ENCODE measurements at regions not wholly inside any gene's neighbourhood (a gene's known extent, or its start where the extent isn't known, plus 50 kb on each side); places are given as distances from the start of the nearest gene placed in this dataset.
"Not testable (repeated sequence)": the region's sequence is repeated elsewhere in the genome, so short reads cannot be mapped to it uniquely, and the experiment has no call there.

DNA sequence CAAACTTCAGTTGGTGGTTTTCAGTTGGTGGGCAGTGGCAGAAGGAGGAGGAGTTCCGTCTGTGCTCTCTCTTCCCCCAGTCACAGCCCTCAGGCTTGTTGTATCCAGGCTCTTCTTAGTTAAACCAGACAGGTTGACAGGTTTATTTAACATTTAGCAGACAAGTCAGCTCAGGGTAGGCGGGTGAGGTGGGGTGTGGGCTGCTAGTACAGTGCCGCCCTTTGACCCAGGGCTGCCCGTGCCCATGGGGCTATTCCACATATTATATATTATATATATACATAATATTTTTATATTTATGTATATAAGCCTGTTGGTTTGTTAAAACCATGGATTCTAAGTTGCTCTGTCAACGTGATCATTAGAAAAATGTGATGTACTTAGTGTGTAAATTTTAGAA lies 1740.6 kb upstream of the DEFB115 start:
- not testable (repeated sequence) for H3K36me3 Mint-ChIP-seq; H3K4me1 Mint-ChIP-seq; ATAC-seq; H3K4me3 Mint-ChIP-seq; H3K27ac Mint-ChIP-seq; DNase-seq (ENCODE audit: low spot score in 2 of 2)
- H3K9me3 Mint-ChIP-seq, result peaks cover 26% of the 10 kb centered on the region

DNA sequence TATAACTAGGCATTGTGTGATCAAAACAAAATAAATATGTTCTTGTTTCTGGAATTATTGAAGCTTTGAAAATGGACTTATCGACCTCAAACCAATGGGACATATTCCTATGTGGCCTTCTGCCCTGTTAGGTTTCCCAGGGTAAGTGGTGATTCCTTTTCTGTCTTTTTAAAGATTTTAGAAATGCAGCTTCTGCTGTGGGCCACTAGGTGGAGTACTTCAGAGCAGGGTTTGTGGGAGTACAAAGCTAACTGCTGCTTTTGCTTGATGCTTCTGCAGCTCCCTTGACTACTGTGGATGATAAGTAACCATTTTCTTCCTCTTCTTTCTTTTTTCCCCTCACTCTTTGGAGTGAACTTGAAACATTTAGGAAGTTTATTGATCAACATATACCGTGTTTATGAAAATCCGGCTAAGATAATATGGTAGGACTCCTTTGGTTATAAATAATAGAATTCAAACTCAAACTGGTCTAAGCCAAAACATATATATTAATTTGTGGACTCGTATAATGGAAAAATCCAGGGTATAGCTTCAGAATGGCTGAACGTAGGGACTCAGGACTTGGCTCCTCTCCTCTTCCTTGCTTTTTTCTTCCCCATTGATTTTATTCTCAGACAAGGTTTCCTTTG lies 1737.7 kb upstream of the DEFB115 start:
- peaks cover 19% of the 10 kb centered on the region for H3K9me3 Mint-ChIP-seq
- not testable (repeated sequence) for H3K36me3 Mint-ChIP-seq; H3K27ac Mint-ChIP-seq; H3K4me1 Mint-ChIP-seq; DNase-seq (ENCODE audit: low spot score in 2 of 2); ATAC-seq; H3K4me3 Mint-ChIP-seq

DNA sequence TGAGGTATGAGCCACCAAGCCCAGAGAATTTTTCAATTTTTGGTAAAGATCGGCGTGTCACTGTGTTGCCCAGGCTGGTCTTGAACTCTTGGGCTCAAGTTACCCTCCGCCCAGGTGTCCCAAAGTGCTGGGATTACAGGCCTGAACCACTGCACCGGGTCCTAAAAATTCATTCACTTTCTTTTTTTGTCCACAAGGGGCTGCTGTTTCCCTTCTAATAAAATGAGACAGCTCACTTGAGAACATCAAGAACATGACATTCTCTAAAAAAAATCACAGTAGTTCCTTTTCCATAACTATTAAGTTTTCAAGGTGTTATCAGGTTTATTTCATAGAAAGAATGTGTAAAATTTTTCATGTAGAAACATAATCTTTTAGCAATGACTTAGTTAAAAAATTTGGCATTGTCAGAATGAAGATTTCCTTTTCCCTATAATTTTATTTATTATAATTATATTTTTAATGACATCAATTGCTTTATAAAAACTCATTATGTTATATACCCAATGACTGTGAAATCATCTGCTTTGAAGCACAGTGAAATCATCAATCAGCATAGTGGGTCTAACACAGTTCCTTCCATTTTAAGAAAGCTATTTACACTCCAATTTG lies 1723.8 kb upstream of the DEFB115 start:
- DNase-seq (ENCODE audit: low spot score in 2 of 2); ATAC-seq; H3K4me3 Mint-ChIP-seq; H3K9me3 Mint-ChIP-seq; H3K36me3 Mint-ChIP-seq; H3K4me1 Mint-ChIP-seq; H3K27ac Mint-ChIP-seq: not testable (repeated sequence)

DNA sequence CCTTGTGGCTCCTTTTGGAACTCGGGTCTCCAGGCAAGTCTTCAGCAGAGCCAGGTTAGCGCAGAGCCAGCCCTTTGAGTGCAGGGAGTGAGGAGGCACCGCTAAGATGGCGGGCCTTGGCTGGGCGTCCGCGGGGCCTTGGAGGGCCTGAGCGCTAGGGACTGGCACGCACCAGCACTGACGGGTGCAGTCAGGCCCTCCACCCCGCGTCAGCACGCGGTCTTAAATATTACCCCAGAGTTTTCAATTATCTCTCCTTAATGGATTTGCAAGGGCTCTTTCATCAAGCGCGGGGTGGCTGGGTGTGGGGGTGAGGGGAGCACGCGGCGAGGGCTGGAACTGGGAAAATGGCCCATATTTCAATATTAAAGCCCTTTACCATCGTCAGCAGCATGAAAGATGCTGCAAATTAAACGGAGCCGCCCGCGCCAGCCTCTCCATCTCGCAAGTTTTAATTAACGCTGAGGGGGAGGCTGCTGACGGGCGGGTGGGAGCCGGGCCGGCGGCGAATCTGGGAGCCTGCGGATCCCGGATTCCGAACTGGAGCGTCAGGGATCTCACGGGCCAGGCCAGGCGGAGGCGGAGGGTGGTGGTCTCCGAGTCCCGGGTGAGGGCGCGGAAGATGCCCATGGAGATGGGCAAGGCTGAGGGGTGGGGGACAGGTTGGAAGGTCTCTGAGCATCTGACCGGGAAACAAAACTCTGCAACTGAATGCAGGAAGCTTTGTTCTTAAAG lies 1690.4 kb upstream of the DEFB115 start:
- not testable (repeated sequence) for DNase-seq (ENCODE audit: low spot score in 2 of 2); H3K4me3 Mint-ChIP-seq; H3K4me1 Mint-ChIP-seq; H3K9me3 Mint-ChIP-seq; ATAC-seq; H3K27ac Mint-ChIP-seq; H3K36me3 Mint-ChIP-seq

DNA sequence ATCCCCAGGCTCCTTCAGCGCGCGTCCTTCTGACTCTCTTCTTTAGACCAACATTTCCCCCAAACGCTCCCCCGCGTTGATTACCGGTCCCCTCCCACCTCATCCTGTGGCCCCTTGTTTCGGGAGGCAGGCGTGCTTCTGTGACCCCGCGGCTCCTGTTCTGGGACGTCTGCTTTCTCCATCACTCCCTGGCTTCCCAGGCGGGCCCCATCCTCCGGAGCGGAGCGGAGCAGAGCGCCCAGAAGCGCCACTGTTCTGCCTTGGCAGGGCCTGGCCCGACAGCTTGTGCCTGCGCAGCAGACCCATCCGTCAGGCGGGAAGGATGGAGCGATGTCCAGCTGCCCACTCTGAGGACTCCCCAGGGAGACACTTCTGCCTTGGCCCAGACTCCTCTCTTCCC lies 1689.8 kb upstream of the DEFB115 start:
- H3K36me3 Mint-ChIP-seq, H3K27ac Mint-ChIP-seq: not testable (repeated sequence)

DNA sequence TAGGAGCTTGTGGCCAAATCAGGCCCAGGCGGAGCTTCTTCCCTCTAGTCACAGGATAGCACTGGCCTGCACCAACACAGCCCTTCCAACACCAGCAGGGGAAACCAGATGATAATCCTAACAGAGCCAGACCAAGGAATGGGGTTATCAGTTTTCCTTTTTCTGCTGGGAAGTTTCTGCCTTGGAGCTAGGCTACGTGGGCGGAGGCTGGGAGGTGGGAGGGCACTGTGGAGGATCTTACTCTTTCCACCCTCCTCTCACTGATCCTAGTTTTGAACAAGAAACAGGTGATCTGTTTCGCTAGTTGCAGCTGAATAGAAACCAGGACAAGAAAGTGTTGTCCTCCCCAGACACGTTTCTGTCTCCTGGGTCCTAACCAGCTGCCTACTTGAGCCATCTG lies 1687.3 kb upstream of the DEFB115 start:
- H3K4me1 Mint-ChIP-seq, H3K4me3 Mint-ChIP-seq, ATAC-seq, H3K9me3 Mint-ChIP-seq, H3K27ac Mint-ChIP-seq, H3K36me3 Mint-ChIP-seq: not testable (repeated sequence)
- peak in 1 of 2 donors; percentile 20 for DNase-seq (ENCODE audit: low spot score in 2 of 2)

More for the DNA sequence above, 1689.8 kb upstream of the DEFB115 start:
- not testable (repeated sequence) for H3K4me3 Mint-ChIP-seq; H3K4me1 Mint-ChIP-seq; DNase-seq (ENCODE audit: low spot score in 2 of 2); H3K9me3 Mint-ChIP-seq; ATAC-seq

DNA sequence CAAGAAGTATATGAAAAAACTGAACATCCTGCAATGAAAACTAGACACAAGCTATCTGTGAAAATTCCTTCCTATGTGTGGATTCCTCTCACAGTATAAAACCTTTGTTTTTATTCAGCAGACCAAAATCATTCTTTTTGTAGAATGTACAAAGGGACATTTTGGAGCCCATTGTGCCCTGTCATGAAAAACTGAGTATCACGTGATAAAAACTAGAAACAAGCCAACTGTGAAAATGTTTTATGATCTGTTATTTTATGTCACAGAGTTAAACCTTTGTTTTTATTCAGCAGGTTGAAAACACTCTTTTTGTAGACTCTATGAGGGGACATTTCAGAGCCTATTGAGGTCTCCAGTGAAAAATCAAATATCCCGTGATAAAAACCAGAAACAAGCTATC lies 1667.9 kb upstream of the DEFB115 start:
- H3K4me1 Mint-ChIP-seq; H3K4me3 Mint-ChIP-seq; ATAC-seq; H3K9me3 Mint-ChIP-seq; H3K27ac Mint-ChIP-seq; DNase-seq (ENCODE audit: low spot score in 2 of 2); H3K36me3 Mint-ChIP-seq: not testable (repeated sequence)

DNA sequence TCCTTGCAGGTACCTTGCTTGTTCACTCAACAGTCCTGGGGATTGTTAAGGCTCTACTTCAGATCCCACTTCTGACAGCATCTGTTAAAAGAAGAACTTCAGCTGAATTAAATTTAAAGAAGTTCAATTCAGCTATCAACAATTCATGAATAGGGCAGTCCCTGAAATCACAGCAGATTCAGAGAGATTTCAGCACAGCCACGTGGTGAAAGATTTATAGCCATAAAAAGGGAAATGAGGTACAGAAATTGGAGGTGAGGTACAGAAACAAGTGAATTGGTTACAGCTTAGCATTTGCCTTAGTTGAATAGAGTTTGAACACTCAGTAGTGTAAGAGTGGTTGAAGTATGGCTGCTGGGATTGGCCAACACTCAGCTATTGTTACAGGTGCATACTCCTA lies 1653.3 kb upstream of the DEFB115 start:
- not testable (repeated sequence) for DNase-seq (ENCODE audit: low spot score in 2 of 2); H3K27ac Mint-ChIP-seq; H3K4me3 Mint-ChIP-seq; H3K36me3 Mint-ChIP-seq; ATAC-seq; H3K4me1 Mint-ChIP-seq
- peaks cover 12% of the 10 kb centered on the region for H3K9me3 Mint-ChIP-seq

DNA sequence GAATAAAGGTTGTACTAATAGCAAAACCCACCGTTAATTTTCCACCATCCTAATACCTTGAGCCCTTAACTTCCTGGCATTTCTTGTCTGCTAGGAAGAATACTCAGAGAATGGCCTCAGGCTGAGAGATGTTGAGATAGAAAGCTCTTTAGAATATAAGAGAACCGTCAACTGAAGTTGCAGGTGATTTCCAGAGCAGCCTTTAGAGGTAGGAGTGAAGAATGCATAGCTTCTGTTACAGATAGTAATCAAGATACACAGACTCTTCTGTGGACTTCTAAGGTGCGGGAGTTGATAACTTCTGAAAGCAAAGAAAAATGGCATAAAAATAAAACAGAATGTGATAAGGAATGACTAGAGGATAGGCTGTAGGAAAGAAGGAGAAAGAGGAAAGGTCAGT lies 1651.3 kb upstream of the DEFB115 start:
- peaks cover 12% of the 10 kb centered on the region for H3K9me3 Mint-ChIP-seq
- ATAC-seq; DNase-seq (ENCODE audit: low spot score in 2 of 2); H3K27ac Mint-ChIP-seq; H3K4me1 Mint-ChIP-seq; H3K36me3 Mint-ChIP-seq; H3K4me3 Mint-ChIP-seq: not testable (repeated sequence)

DNA sequence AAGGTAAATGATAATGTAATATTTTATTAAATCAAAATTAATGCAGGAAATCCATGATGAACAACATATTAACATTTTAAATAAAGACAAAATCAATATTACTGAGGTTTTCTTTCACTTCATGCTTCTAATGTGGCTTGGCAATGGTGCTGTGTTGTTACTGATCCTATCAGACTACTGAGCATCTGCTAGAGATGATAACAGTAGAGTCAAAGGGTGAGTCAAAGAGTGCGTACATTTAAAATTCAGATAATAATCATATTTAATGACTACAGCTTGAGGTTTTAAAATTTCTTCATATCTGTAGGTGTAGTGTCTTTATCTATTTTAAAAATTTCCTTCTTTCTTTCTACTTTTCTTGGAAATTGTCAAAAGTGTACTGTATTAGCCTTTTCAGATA lies 1628.1 kb upstream of the DEFB115 start:
- H3K27ac Mint-ChIP-seq, ATAC-seq: not testable (repeated sequence)

More for the DNA sequence above, 1628.1 kb upstream of the DEFB115 start:
- not testable (repeated sequence) for H3K4me1 Mint-ChIP-seq; H3K36me3 Mint-ChIP-seq; DNase-seq (ENCODE audit: low spot score in 2 of 2); H3K4me3 Mint-ChIP-seq
- H3K9me3 Mint-ChIP-seq, result peaks cover 12% of the 10 kb centered on the region

Measured in stimulated activated effector memory CD8-positive, alpha-beta T cell treated with anti-CD3 and anti-CD28 coated beads, Interleukin-12 subunit alpha, Interleukin-12 subunit beta, amount 100 ng/mL, for 72 hours (primary cell).